Activated T-cell treated with anti-CD3 and anti-CD28 coated beads, Interleukin-2, amount 50 U/mL, for 4 hours (primary cell): ENCODE measurements at regions not wholly inside any gene's neighbourhood (a gene's known extent, or its start where the extent isn't known, plus 50 kb on each side); places are given as distances from the start of the nearest gene placed in this dataset.
"Not testable (repeated sequence)": the region's sequence is repeated elsewhere in the genome, so short reads cannot be mapped to it uniquely, and the experiment has no call there.

Experiments used
- ATAC-seq, 2 donors: fragments of 200-7000 bp; cut with Tn5 transposase; one replicate each; pipeline ENCODE4 v1.10.0; 2021
- DNase-seq: peaks from one replicate; pipeline ENCODE4 v3.0.0-alpha.2; 2020
- H3K27me3 Mint-ChIP-seq: one replicate; pipeline ENCODE4 v1.8.0; 2021; ENCODE audit warnings: low read depth, mixed read lengths
- H3K36me3 Mint-ChIP-seq: one replicate; pipeline ENCODE4 v1.8.0; 2022; ENCODE audit warnings: mixed read lengths; ENCODE audit not compliant: insufficient read depth
- H3K4me1 Mint-ChIP-seq: one replicate; pipeline ENCODE4 v1.8.0; 2021; ENCODE audit warnings: low read depth, mixed read lengths
- H3K4me3 Mint-ChIP-seq: one replicate; pipeline ENCODE4 v1.8.0; 2021; ENCODE audit warnings: mild to moderate bottlenecking, moderate library complexity, mixed read lengths
- H3K9me3 Mint-ChIP-seq: one replicate; pipeline ENCODE4 v1.8.0; 2021; ENCODE audit warnings: mixed read lengths

- Mint-ChIP-seq H3K36me3 (no peaks in the 10 kb centered on the region), H3K9me3 (no peaks in the 10 kb centered on the region), H3K27me3 (peaks cover 6% of the 10 kb centered on the region), H3K4me3 (no peak overlapping the region), H3K4me1 (no peaks in the 10 kb centered on the region)
- ATAC-seq, result no peak
- no peak for DNase-seq
These were observed 114.2 kb downstream of the FEM1C start for GRCh38 chr5:115430374-115430773.

DNA sequence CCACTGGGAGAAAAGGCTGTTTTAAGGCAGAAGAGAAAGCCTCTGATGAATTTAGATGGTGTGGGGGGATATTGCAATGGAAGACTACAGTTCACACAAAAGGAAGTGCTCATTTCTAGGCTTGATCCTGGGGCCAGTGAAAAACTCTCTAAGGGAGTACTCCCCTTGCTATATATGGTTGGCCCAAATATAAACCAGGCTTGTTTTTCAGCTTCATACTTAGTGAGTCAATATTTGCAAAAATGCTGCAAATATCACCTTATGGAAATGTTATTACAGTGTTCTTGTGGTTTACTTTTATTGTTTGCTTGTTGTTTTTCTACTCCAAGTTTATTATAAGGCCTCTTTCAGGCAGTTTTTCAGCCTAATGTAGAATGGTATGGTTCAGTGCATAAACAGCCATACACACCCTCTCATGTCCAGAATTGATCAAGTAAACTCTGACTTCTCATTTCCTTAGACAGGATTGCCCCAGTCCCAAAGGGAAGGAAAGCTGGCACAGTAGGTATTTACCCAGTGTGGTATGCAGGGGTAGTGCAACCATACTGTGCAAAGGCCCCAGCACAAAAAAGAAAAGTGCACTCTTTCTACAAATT lies 115.1 kb downstream of the FEM1C start:
- Mint-ChIP-seq H3K4me1 (no peaks in the 10 kb centered on the region), H3K9me3 (no peaks in the 10 kb centered on the region), H3K27me3 (peaks cover 6% of the 10 kb centered on the region), H3K36me3 (no peaks in the 10 kb centered on the region), H3K4me3 (no peak overlapping the region)
- DNase-seq (no peak), ATAC-seq (no peak)

DNA sequence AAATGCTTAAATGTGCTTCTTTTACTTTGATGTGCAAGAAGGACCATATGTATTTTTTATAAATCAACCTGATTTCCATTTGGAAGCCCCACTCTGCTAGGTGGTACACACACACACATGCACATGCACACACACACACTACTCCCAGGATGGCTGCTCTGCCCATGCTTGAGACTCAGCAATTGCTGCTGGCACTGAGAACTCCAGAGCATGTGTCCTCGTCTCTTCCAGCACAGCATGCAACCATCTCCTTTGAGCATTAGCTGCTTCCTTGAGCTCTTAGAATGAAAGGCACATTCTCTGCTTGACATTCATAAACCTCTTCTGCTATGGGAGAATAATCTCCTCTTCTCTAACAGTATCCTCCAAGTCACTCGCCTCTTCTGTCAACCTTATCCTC lies 115.9 kb downstream of the FEM1C start:
- H3K4me3 Mint-ChIP-seq, result no peak overlapping the region
- no peaks in the 10 kb centered on the region for H3K9me3 Mint-ChIP-seq
- no peaks in the 10 kb centered on the region for H3K36me3 Mint-ChIP-seq
- peaks cover 4% of the 10 kb centered on the region for H3K27me3 Mint-ChIP-seq
- H3K4me1 Mint-ChIP-seq, result no peaks in the 10 kb centered on the region
- ATAC-seq, result no peak
- DNase-seq, result no peak

DNA sequence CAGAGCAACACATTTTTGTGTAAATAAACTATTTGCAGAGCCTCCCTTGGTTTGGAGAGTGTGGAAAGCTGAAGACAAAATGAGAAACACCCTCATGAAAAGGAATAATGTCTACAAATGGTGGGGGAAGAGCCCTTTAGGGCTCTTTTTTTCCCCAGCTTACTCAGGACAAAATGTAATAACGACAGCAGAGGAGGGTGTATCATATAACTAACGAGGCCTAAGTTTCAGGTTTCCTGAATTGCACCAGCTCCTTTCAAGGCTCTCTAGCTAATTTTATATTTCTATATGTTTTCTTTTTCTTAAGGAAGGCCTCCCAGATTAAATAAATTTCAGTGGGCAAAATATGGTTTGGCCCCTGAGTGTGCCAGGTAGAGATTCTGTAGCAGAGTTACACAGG lies 116.3 kb downstream of the FEM1C start:
- no peak for DNase-seq
- H3K9me3 Mint-ChIP-seq, result no peaks in the 10 kb centered on the region
- peaks cover 4% of the 10 kb centered on the region for H3K27me3 Mint-ChIP-seq
- H3K4me3 Mint-ChIP-seq, result no peak overlapping the region
- no peaks in the 10 kb centered on the region for H3K36me3 Mint-ChIP-seq
- no peaks in the 10 kb centered on the region for H3K4me1 Mint-ChIP-seq
- ATAC-seq, result no peak

DNA sequence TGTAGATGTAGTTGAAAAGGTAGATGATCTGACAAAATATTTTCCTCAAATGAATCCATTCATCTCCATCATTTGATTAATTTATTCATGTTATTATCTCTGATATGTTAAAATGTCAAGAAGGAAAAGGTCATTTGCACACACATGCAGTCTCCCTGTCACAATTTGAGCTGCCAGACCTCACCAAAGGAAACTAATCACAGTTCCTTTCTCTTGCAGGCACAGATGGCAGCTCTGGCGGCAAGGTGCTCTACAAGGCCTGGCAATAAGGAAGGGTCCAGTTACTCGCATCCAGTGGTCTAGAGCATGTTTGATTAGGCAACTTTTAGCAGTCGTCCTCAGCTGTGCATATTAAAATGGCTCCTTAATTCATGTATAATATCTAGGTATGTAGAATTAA lies 120.1 kb downstream of the FEM1C start:
- H3K9me3 Mint-ChIP-seq, result no peaks in the 10 kb centered on the region
- no peak for ATAC-seq
- H3K36me3 Mint-ChIP-seq, result no peaks in the 10 kb centered on the region

GRCh38 chr5:115424030-115424429 lies 120.5 kb downstream of the FEM1C start:
- ATAC-seq, result no peak
- H3K36me3 Mint-ChIP-seq, result no peaks in the 10 kb centered on the region

More for the DNA sequence above, 120.1 kb downstream of the FEM1C start:
- DNase-seq, result no peak
- peaks cover 4% of the 10 kb centered on the region for H3K27me3 Mint-ChIP-seq
- no peak overlapping the region for H3K4me3 Mint-ChIP-seq
- H3K4me1 Mint-ChIP-seq, result no peaks in the 10 kb centered on the region

DNA sequence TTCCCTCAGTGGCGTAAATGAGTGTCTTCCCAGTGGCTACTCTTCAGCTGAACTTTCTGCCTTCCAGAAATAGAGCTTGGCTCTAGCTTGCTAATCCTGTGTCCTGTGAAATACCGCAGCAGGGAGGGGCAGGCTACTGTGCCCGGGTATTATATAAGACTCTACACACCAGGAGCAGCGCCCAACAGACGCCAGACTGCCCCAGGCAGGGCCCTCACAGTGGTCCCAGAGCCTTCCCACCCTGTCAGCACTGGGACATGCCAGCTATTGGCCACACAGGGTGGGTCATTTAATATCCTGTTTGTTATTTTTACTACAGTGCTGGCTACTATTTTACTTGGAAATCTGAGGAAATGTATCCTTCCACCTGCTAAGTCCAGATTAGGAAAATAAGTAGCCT lies 121.0 kb downstream of the FEM1C start:
- no peak for DNase-seq
- Mint-ChIP-seq H3K36me3 (no peaks in the 10 kb centered on the region), H3K9me3 (no peaks in the 10 kb centered on the region), H3K4me3 (no peak overlapping the region), H3K27me3 (peaks cover 8% of the 10 kb centered on the region), H3K4me1 (no peaks in the 10 kb centered on the region)
- ATAC-seq, result no peak

More at GRCh38 chr5:115424030-115424429, 120.5 kb downstream of the FEM1C start:
- Mint-ChIP-seq H3K27me3 (peaks cover 5% of the 10 kb centered on the region), H3K4me3 (no peak overlapping the region), H3K9me3 (no peaks in the 10 kb centered on the region), H3K4me1 (no peaks in the 10 kb centered on the region)
- DNase-seq, result no peak

DNA sequence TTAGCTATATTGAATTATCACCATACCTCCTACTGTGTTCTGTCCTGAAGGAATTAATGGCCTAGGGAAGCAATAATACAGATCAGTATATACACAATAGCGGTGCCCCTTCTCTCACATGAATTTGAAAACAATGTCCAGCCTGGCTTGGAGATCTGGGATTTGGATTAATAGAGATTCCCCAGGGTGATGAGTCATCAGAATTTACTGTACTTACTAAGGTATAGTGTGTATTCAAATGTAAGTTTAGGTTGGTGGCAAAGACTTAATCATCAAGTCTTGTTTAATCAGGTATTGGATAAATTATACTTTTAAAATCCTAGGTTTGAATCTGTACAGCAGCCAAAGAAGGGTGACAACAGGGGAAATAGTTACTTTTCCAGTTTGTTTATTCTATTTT lies 121.5 kb downstream of the FEM1C start:
- Mint-ChIP-seq H3K4me3 (no peak overlapping the region), H3K27me3 (peaks cover 8% of the 10 kb centered on the region), H3K9me3 (no peaks in the 10 kb centered on the region), H3K36me3 (no peaks in the 10 kb centered on the region), H3K4me1 (no peaks in the 10 kb centered on the region)
- DNase-seq (no peak), ATAC-seq (no peak)

DNA sequence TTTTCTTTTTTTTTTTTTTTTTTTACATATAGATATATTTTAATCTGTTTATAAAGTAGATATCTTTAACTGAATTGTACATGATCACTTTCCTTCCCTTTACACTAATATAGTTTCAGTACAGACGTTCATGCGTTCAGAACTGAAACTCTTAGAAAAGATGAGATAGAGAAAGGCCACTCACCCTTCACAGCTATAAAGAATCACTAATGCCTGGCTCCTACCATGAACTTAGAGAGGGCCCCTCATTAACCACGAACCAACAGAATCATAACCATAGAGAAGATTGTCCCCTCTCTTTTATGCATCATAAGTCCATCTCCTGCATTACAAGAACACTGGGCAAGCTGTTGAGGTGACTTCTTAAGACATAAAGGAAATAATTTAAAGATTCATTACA lies 123.8 kb downstream of the FEM1C start:
- DNase-seq, H3K36me3 Mint-ChIP-seq, H3K4me1 Mint-ChIP-seq, H3K27me3 Mint-ChIP-seq, H3K9me3 Mint-ChIP-seq, ATAC-seq, H3K4me3 Mint-ChIP-seq: not testable (repeated sequence)

- no peak for DNase-seq
- Mint-ChIP-seq H3K4me1 (no peaks in the 10 kb centered on the region), H3K4me3 (no peak overlapping the region), H3K36me3 (no peaks in the 10 kb centered on the region), H3K9me3 (no peaks in the 10 kb centered on the region), H3K27me3 (peaks cover 8% of the 10 kb centered on the region)
- peak in 1 of 2 donors; percentile 41 for ATAC-seq
These were observed 123.6 kb upstream of the CCDC112 start for GRCh38 chr5:115419846-115420585.

- Mint-ChIP-seq H3K36me3 (no peaks in the 10 kb centered on the region), H3K4me1 (no peaks in the 10 kb centered on the region)
These were observed 122.3 kb upstream of the CCDC112 start for GRCh38 chr5:115418788-115419187.

DNA sequence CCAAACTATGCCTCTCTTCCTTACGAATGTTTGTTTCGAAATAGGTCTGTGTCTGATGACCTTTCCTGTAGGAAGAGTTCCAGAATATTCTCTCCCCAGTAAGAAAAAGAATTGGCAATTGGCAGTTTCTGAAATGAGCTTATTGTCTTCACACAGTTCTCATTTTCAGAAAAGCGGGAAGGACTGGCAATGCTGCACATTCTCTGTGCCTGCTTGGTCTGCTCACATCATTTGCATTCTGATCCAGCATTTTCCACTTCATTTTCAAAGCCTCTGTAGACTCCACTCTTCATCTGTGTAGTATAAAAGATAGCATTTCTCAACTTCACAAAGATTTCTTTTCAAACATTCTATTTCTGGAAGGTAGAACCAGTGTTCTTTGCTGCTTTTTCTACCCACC lies 120.6 kb upstream of the CCDC112 start:
- no peak overlapping the region for H3K4me3 Mint-ChIP-seq
- H3K4me1 Mint-ChIP-seq, result no peaks in the 10 kb centered on the region
- no peak for DNase-seq
- H3K27me3 Mint-ChIP-seq, result peaks cover 10% of the 10 kb centered on the region
- ATAC-seq, result no peak
- H3K9me3 Mint-ChIP-seq, result no peaks in the 10 kb centered on the region
- no peaks in the 10 kb centered on the region for H3K36me3 Mint-ChIP-seq

More at GRCh38 chr5:115418788-115419187, 122.3 kb upstream of the CCDC112 start:
- ATAC-seq, result no peak
- no peak for DNase-seq
- H3K9me3 Mint-ChIP-seq, result no peaks in the 10 kb centered on the region
- H3K4me3 Mint-ChIP-seq, result no peak overlapping the region
- H3K27me3 Mint-ChIP-seq, result peaks cover 10% of the 10 kb centered on the region

GRCh38 chr5:115415143-115415491 lies 118.7 kb upstream of the CCDC112 start:
- H3K4me1 Mint-ChIP-seq, result no peaks in the 10 kb centered on the region
- ATAC-seq (peak; percentile 34 to 63), DNase-seq (no peak)
- H3K9me3 Mint-ChIP-seq, result no peaks in the 10 kb centered on the region
- H3K4me3 Mint-ChIP-seq, result no peak overlapping the region
- H3K27me3 Mint-ChIP-seq, result peaks cover 10% of the 10 kb centered on the region
- H3K36me3 Mint-ChIP-seq, result no peaks in the 10 kb centered on the region

- ATAC-seq (peak; percentile 23 to 48), DNase-seq (no peak)
- H3K27me3 Mint-ChIP-seq, result peaks cover 10% of the 10 kb centered on the region
These were observed 118.1 kb upstream of the CCDC112 start for GRCh38 chr5:115414406-115415142.

GRCh38 chr5:115413651-115414050 lies 117.2 kb upstream of the CCDC112 start:
- H3K9me3 Mint-ChIP-seq, result no peaks in the 10 kb centered on the region
- H3K4me3 Mint-ChIP-seq, result no peak overlapping the region
- DNase-seq (no peak), ATAC-seq (no peak)
- no peaks in the 10 kb centered on the region for H3K36me3 Mint-ChIP-seq
- peaks cover 11% of the 10 kb centered on the region for H3K27me3 Mint-ChIP-seq
- no peaks in the 10 kb centered on the region for H3K4me1 Mint-ChIP-seq

More at GRCh38 chr5:115414406-115415142, 118.1 kb upstream of the CCDC112 start:
- Mint-ChIP-seq H3K9me3 (no peaks in the 10 kb centered on the region), H3K4me3 (no peak overlapping the region), H3K4me1 (no peaks in the 10 kb centered on the region), H3K36me3 (no peaks in the 10 kb centered on the region)
